CD14-positive monocyte (primary cell): ENCODE measurements at regions not wholly inside any gene's neighbourhood (a gene's known extent, or its start where the extent isn't known, plus 50 kb on each side); places are given as distances from the start of the nearest gene placed in this dataset. TPM values are rescaled to one million over a fixed set of nuclear protein-coding genes. Genes with fewer than 3 reads are reported as not detected.

Experiments used
- DNase-seq, 3 donors: peaks; one replicate each; pipeline ENCODE4 v3.0.0-alpha.2; 2011 to 2022
- H2AFZ ChIP-seq: 2 replicates; pipeline ENCODE4 v1.6.0; 2012; ENCODE audit warnings: mild to moderate bottlenecking, low read depth, low read length, inconsistent platforms; ENCODE audit not compliant: insufficient read depth, poor library complexity, severe bottlenecking
- H3K27ac ChIP-seq, 2 donors: 1 replicate in 1 of 2; 2 replicates in 1 of 2; pipeline ENCODE4 v1.5.1; 2012 to 2013; ENCODE audit warnings: low read length in 2 of 2, control low read depth in 1 of 2, inconsistent platforms in 1 of 2, low read depth in 1 of 2, mild to moderate bottlenecking in 1 of 2
- H3K27me3 ChIP-seq, 2 donors: one replicate each; pipeline versions ENCODE4 v1.6.0 to v1.6.1; 2011 to 2013; ENCODE audit warnings: low read length in 2 of 2; ENCODE audit not compliant: control insufficient read depth in 2 of 2, insufficient read depth in 2 of 2
- H3K36me3 ChIP-seq, 2 donors: replicated peaks in 1 of 2; 1 replicate in 1 of 2; 2 replicates in 1 of 2; pipeline versions ENCODE4 v1.5.1 to v1.6.1; 2012 to 2013; ENCODE audit warnings: low read length in 2 of 2, control low read depth in 1 of 2, inconsistent platforms in 1 of 2, mild to moderate bottlenecking in 1 of 2; ENCODE audit not compliant: insufficient read depth in 2 of 2, control insufficient read depth in 1 of 2
- H3K4me1 ChIP-seq, 2 donors: 1 replicate in 1 of 2; 2 replicates in 1 of 2; pipeline versions ENCODE4 v1.5.1 to v1.6.1; 2012 to 2013; ENCODE audit warnings: low read length in 2 of 2, control low read depth in 1 of 2, inconsistent platforms in 1 of 2, mild to moderate bottlenecking in 1 of 2, moderate library complexity in 1 of 2; ENCODE audit not compliant: insufficient read depth in 2 of 2, control insufficient read depth in 1 of 2
- H3K4me2 ChIP-seq: replicated peaks from 2 replicates; pipeline ENCODE3; 2012; ENCODE audit warnings: low read length, moderate library complexity, mild to moderate bottlenecking; ENCODE audit not compliant: poor library complexity, severe bottlenecking; ENCODE audit errors: extremely low read depth
- H3K4me3 ChIP-seq, 3 experiments: fragments of 200-600 bp in 1 of 3; sonication (generic) in 1 of 3; replicated peaks in 1 of 3; 1 replicate in 2 of 3; 2 replicates in 1 of 3; pipeline ENCODE4 v1.5.1; 2011 to 2013; ENCODE audit warnings: low read length in 3 of 3, mild to moderate bottlenecking in 3 of 3, control low read depth in 2 of 3, low read depth in 2 of 3, inconsistent platforms in 1 of 3, moderate library complexity in 1 of 3
- H3K79me2 ChIP-seq: 2 replicates; pipeline ENCODE4 v1.6.0; 2012; ENCODE audit warnings: mild to moderate bottlenecking, control low read depth, inconsistent platforms, low read length, moderate library complexity; ENCODE audit not compliant: insufficient read depth
- H3K9ac ChIP-seq: 2 replicates; pipeline ENCODE4 v1.6.0; 2017; ENCODE audit warnings: low read length, mild to moderate bottlenecking; ENCODE audit not compliant: insufficient read depth, poor library complexity, severe bottlenecking
- H3K9me3 ChIP-seq, 2 donors: replicated peaks in 1 of 2; 1 replicate in 1 of 2; 2 replicates in 1 of 2; pipeline versions ENCODE4 v1.5.1 to v1.6.1; 2012 to 2013; ENCODE audit warnings: low read length in 2 of 2, control low read depth in 1 of 2; ENCODE audit not compliant: control insufficient read depth in 1 of 2, insufficient read depth in 1 of 2
- H4K20me1 ChIP-seq: 2 replicates; pipeline ENCODE4 v1.6.0; 2012; ENCODE audit warnings: mild to moderate bottlenecking, low read length, control low read depth, moderate library complexity; ENCODE audit not compliant: insufficient read depth
- H3K27ac Mint-ChIP-seq, 7 donors: one replicate each; pipeline ENCODE4 v1.8.0; 2020; ENCODE audit warnings: mild to moderate bottlenecking in 7 of 7, mixed read lengths in 7 of 7, moderate library complexity in 6 of 7, inconsistent platforms in 2 of 7
- H3K27me3 Mint-ChIP-seq, 3 donors: one replicate each; pipeline ENCODE4 v1.8.0; 2021 to 2022; ENCODE audit warnings: low read depth in 3 of 3, mild to moderate bottlenecking in 3 of 3, mixed read lengths in 3 of 3, moderate library complexity in 3 of 3, inconsistent platforms in 1 of 3
- H3K36me3 Mint-ChIP-seq, 2 donors: one replicate each; pipeline ENCODE4 v1.8.0; 2020; ENCODE audit warnings: mixed read lengths in 2 of 2, inconsistent platforms in 1 of 2, mild to moderate bottlenecking in 1 of 2
- H3K4me1 Mint-ChIP-seq: one replicate; pipeline ENCODE4 v1.8.0; 2020; ENCODE audit warnings: mild to moderate bottlenecking, mixed read lengths
- H3K4me3 Mint-ChIP-seq, 2 donors: one replicate each; pipeline ENCODE4 v1.8.0; 2020; ENCODE audit warnings: mild to moderate bottlenecking in 2 of 2, mixed read lengths in 2 of 2, moderate library complexity in 1 of 2
- H3K9me3 Mint-ChIP-seq, 7 donors: one replicate each; pipeline ENCODE4 v1.8.0; 2020 to 2022; ENCODE audit warnings: mixed read lengths in 7 of 7, mild to moderate bottlenecking in 6 of 7, moderate library complexity in 6 of 7, inconsistent platforms in 2 of 7
- WGBS: methylation state at CpG from one replicate; pipeline ENCODE4 v1.1.5; 2013; ENCODE audit warnings: missing lambda C conversion rate; ENCODE audit not compliant: insufficient coverage; 5-methylcytosine and 5-hydroxymethylcytosine counted together
- intact Hi-C, 2 donors: fragments of 100-400 bp; cut with micrococcal nuclease; formaldehyde crosslinking; loops; one replicate each; pipeline versions ENCODE4 v1.15.0 to v1.15.1; 2023
- small RNA-seq: library from RNA; depleted of rRNA; stranded (forward); fragments of <200 nt; gene quantifications from one replicate; pipeline ENCODE3, GENCODE V24; 2012; ENCODE audit warnings: low read depth; ENCODE audit not compliant: insufficient read length
- TF ChIP-seq, protein P1 (sequence below): fragments of 200-600 bp; IDR thresholded peaks from one replicate; pipeline ENCODE4 v1.8.0; 2022; ENCODE audit warnings: antibody characterized with exemption, mild to moderate bottlenecking

- H3K9me3 Mint-ChIP-seq: peaks cover 0 to 6% (median 4%) of the 10 kb centered on the region in 7 donors
- Histone ChIP-seq H4K20me1 (no peaks in the 10 kb centered on the region), H3K4me2 (no peak overlapping the region), H3K9ac (no peak overlapping the region), H2AFZ (no peak overlapping the region), H3K27me3 (no peaks in the 10 kb centered on the region), H3K9me3 (no peaks in the 10 kb centered on the region), H3K36me3 (no peaks in the 10 kb centered on the region), H3K4me1 (no peaks in the 10 kb centered on the region), H3K4me3 (no peak overlapping the region), H3K27ac (no peak overlapping the region), H3K79me2 (no peaks in the 10 kb centered on the region)
- H3K27ac Mint-ChIP-seq: no peak overlapping the region
- no peaks in the 10 kb centered on the region for H3K36me3 Mint-ChIP-seq
- H3K27me3 Mint-ChIP-seq: peaks cover 0 to 1% (median 0%) of the 10 kb centered on the region in 3 donors
- intact Hi-C loops: no loop called here
- TF ChIP-seq, protein P1, sequence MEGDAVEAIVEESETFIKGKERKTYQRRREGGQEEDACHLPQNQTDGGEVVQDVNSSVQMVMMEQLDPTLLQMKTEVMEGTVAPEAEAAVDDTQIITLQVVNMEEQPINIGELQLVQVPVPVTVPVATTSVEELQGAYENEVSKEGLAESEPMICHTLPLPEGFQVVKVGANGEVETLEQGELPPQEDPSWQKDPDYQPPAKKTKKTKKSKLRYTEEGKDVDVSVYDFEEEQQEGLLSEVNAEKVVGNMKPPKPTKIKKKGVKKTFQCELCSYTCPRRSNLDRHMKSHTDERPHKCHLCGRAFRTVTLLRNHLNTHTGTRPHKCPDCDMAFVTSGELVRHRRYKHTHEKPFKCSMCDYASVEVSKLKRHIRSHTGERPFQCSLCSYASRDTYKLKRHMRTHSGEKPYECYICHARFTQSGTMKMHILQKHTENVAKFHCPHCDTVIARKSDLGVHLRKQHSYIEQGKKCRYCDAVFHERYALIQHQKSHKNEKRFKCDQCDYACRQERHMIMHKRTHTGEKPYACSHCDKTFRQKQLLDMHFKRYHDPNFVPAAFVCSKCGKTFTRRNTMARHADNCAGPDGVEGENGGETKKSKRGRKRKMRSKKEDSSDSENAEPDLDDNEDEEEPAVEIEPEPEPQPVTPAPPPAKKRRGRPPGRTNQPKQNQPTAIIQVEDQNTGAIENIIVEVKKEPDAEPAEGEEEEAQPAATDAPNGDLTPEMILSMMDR: no peak
- DNase-seq: no peak
- no peak overlapping the region for H3K4me3 Mint-ChIP-seq
- WGBS: 100% methylated on average over 2 of the region's 6 CpGs
- no peaks in the 10 kb centered on the region for H3K4me1 Mint-ChIP-seq
Observed at GRCh38 chr7:96953676-96954513, 51.5 kb upstream of the DLX6 start.

Small RNAs in the stretch of these regions (small RNA-seq; reads per million reads assigned to genes)
- gene RN7SL252P: not detected
